Muscle layer of colon (tissue), 2 donors: ENCODE measurements at regions not wholly inside any gene's neighbourhood (a gene's known extent, or its start where the extent isn't known, plus 50 kb on each side); places are given as distances from the start of the nearest gene placed in this dataset.

Experiments
- H3K27ac ChIP-seq: one replicate; pipeline ENCODE4 v1.7.0; 2013; ENCODE audit warnings: low read depth, mild to moderate bottlenecking, low read length, moderate library complexity
- H3K27me3 ChIP-seq, 2 donors: one replicate each; pipeline ENCODE4 v1.7.0; 2013; ENCODE audit warnings: low read length in 2 of 2, mild to moderate bottlenecking in 2 of 2; ENCODE audit not compliant: insufficient read depth in 2 of 2, control insufficient read depth in 1 of 2
- H3K36me3 ChIP-seq: one replicate; pipeline ENCODE4 v1.7.0; 2013; ENCODE audit warnings: mild to moderate bottlenecking, low read length; ENCODE audit not compliant: insufficient read depth
- H3K4me1 ChIP-seq: one replicate; pipeline ENCODE4 v1.7.0; 2013; ENCODE audit warnings: mild to moderate bottlenecking, low read length; ENCODE audit not compliant: insufficient read depth
- H3K4me3 ChIP-seq, 2 donors: one replicate each; pipeline ENCODE4 v1.7.0; 2013; ENCODE audit warnings: low read length in 2 of 2, low read depth in 1 of 2, mild to moderate bottlenecking in 1 of 2, moderate library complexity in 1 of 2
- H3K9ac ChIP-seq: one replicate; pipeline ENCODE4 v1.7.0; 2013; ENCODE audit warnings: low read length
- H3K9me3 ChIP-seq: one replicate; pipeline ENCODE4 v1.7.0; 2013; ENCODE audit warnings: mild to moderate bottlenecking, low read length
- donor health status: abdominal sarcoma.
- donor health status: Adenocarcinoma of cecum.

DNA sequence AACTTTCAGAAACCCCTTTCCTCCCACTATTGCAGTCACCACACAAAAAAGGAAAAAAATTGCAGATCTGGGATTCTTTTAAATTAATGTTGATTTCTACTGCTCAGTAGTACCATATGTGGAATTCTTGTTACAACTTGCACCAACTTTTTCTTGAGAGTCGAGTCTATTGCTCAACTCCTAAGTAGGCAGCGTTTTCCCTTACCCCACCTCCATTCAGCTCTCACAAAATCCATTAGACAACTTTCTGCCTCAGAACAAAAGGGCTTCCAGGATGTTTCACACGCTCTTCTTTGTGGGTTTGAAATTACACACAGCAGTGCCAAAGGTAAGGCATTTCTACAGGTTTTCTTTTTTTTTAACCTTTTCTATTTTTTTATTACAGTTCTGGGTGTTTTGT, 179.5 kb downstream of the ANXA2 start:
- H3K4me3 ChIP-seq = no peak overlapping the region
- H3K9me3 ChIP-seq = no peaks in the 10 kb centered on the region
- no peak overlapping the region for H3K9ac ChIP-seq
- no peaks in the 10 kb centered on the region for H3K4me1 ChIP-seq
- H3K27ac ChIP-seq = no peak overlapping the region
- H3K27me3 ChIP-seq = no peaks in the 10 kb centered on the region
- H3K36me3 ChIP-seq = no peaks in the 10 kb centered on the region

DNA sequence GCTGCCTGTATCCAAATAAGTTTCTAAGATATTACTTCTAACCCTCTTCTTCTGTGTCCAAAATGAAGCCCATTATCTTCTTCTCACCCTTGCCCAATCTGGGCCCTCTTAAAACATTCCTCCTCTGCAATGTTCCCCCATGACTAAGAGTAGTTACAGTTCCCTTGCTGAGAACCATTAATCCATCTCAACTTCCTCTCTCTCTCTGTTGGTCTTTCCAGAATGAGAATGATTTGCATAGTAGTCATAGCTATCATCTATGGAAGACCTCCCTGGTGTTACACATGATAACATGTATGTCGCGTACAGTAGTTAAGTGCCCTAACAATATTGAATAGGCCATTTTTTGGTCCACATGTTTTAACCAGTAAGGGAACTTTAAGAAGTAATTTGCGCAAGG, 177.9 kb downstream of the ANXA2 start:
- no peaks in the 10 kb centered on the region for H3K36me3 ChIP-seq
- no peak overlapping the region for H3K4me3 ChIP-seq
- H3K27ac ChIP-seq = no peak overlapping the region
- no peaks in the 10 kb centered on the region for H3K4me1 ChIP-seq
- no peak overlapping the region for H3K9ac ChIP-seq
- no peaks in the 10 kb centered on the region for H3K9me3 ChIP-seq
- H3K27me3 ChIP-seq = no peaks in the 10 kb centered on the region

DNA sequence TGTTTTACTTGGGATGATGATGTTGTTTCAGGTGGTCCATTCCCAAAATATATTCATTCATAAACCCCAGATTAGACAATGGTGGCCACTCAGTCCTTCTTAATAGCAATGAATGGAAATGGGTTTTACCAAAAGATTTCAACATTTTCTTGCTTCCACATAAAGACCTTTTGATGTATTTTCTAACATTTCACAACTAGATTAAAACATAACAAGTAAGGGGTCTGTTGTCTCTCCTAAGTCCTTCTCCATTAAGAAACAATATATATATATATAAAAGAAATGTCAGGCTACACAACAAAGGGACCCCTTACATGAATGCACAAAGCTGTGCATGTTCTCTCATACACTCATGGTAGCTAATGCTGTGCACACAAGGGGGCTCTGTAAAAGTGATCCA, 176.4 kb downstream of the ANXA2 start:
- no peaks in the 10 kb centered on the region for H3K27me3 ChIP-seq
- no peaks in the 10 kb centered on the region for H3K36me3 ChIP-seq
- H3K4me3 ChIP-seq = no peak overlapping the region
- H3K27ac ChIP-seq = no peak overlapping the region
- H3K9ac ChIP-seq = no peak overlapping the region
- H3K9me3 ChIP-seq = no peaks in the 10 kb centered on the region
- H3K4me1 ChIP-seq = no peaks in the 10 kb centered on the region

DNA sequence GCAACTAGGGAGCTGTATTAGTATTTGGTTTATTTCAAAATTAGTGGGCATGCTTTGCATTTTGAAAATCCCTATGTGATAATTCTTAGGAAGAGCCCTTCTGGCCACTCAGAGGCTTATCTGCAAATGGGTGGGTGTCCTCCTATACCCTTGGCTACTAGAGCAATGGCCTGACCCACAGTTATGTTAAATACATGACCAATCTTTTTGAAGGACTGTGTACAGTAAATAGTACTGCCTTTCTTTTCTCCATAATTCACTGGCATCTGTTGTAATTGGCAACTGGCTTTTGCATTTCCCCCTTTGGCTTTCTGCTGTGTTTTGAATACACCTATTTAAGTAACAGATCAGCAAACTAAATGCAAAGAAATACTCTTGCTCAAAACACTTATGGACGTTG, 175.4 kb downstream of the ANXA2 start:
- no peak overlapping the region for H3K27ac ChIP-seq
- no peak overlapping the region for H3K9ac ChIP-seq
- no peak overlapping the region for H3K4me3 ChIP-seq
- H3K36me3 ChIP-seq = no peaks in the 10 kb centered on the region
- H3K9me3 ChIP-seq = no peaks in the 10 kb centered on the region
- no peaks in the 10 kb centered on the region for H3K4me1 ChIP-seq
- no peaks in the 10 kb centered on the region for H3K27me3 ChIP-seq

DNA sequence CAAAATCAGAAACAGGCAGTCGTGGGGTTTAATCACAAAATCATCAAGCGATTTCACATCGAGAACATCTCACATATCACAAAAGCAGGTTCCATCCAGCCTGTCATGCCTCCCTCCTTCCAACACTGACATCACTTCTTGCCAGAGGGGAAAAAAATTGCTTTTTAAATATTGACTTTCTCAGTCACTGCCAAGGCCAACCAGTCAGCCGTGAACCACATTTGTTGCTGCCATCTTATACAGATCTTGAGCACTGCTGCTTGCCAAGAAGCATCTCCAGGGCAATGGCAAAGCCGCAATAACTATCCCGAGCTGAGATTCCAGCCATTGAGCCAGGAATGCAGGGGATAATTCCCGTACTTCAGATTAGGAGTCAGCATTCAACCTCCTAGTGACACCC, 174.6 kb downstream of the ANXA2 start:
- H3K36me3 ChIP-seq = no peaks in the 10 kb centered on the region

DNA sequence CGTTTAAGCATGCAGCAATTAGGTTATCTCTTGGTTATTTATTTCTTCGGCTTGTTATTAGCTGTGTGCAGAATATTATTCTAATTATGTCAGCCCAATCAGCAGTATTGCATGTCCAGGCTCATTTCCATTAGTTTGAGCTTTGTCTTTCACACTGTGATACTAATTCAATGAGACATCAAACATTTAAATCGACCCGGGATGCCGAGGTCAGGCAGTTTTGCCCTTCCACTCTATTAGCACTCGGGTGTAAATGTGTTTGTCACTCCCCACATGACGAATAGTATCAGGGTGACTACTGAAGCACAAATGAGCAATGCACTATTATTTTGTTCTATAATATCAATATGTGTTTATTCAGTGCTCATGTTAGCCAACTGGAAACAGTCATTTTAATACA, 170.9 kb downstream of the ANXA2 start:
- Histone ChIP-seq H3K4me1 (no peaks in the 10 kb centered on the region), H3K36me3 (no peaks in the 10 kb centered on the region), H3K4me3 (no peak overlapping the region), H3K27me3 (no peaks in the 10 kb centered on the region), H3K9me3 (no peaks in the 10 kb centered on the region), H3K9ac (no peak overlapping the region), H3K27ac (no peak overlapping the region)

More for the DNA sequence above, 174.6 kb downstream of the ANXA2 start:
- Histone ChIP-seq H3K27ac (no peak overlapping the region), H3K4me1 (no peaks in the 10 kb centered on the region), H3K9me3 (no peaks in the 10 kb centered on the region), H3K9ac (no peak overlapping the region), H3K4me3 (no peak overlapping the region), H3K27me3 (no peaks in the 10 kb centered on the region)

DNA sequence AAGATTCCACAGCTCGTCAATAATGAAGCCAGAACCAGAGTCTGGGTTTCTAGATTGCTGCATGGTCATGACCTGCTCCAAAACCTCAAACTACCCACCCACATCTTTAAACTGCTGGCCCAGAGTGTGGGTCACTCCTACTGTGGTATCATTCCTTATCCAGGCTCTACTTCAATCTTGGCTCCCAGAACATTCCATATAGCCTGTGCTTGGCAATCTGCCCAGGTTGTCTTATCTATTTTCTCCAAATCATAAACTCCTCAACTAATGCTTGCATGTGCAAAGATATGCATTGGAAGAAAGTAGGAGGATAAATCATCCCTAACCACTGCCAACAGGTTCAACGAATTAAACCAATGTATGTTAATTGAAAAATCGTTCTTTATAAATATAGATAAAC, 169.7 kb downstream of the ANXA2 start:
- no peaks in the 10 kb centered on the region for H3K27me3 ChIP-seq
- H3K9me3 ChIP-seq = no peaks in the 10 kb centered on the region
- no peak overlapping the region for H3K9ac ChIP-seq
- H3K36me3 ChIP-seq = no peaks in the 10 kb centered on the region
- H3K4me1 ChIP-seq = no peaks in the 10 kb centered on the region
- no peak overlapping the region for H3K27ac ChIP-seq
- H3K4me3 ChIP-seq = no peak overlapping the region

DNA sequence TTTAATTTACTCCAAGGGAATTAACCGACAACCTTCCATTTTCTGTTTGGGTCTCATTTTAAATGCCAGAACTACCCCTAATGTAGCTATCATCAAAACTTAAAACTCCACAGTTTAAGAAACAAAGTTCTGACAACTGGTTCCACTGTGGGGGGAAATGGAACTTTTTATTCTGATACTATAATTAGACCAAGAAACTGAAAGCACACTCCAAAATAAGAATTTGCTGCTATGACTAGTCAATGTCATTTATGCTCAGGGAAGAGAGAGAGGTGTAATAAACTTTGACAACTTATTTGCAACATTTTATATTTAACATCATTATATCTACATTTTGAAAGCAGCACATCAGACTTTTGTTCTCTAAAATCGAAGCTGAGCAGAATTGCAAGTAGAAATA, 169.2 kb downstream of the ANXA2 start:
- H3K9me3 ChIP-seq = no peaks in the 10 kb centered on the region
- H3K4me3 ChIP-seq = no peak overlapping the region
- H3K4me1 ChIP-seq = no peaks in the 10 kb centered on the region
- no peak overlapping the region for H3K27ac ChIP-seq
- H3K36me3 ChIP-seq = no peaks in the 10 kb centered on the region
- no peaks in the 10 kb centered on the region for H3K27me3 ChIP-seq
- no peak overlapping the region for H3K9ac ChIP-seq

DNA sequence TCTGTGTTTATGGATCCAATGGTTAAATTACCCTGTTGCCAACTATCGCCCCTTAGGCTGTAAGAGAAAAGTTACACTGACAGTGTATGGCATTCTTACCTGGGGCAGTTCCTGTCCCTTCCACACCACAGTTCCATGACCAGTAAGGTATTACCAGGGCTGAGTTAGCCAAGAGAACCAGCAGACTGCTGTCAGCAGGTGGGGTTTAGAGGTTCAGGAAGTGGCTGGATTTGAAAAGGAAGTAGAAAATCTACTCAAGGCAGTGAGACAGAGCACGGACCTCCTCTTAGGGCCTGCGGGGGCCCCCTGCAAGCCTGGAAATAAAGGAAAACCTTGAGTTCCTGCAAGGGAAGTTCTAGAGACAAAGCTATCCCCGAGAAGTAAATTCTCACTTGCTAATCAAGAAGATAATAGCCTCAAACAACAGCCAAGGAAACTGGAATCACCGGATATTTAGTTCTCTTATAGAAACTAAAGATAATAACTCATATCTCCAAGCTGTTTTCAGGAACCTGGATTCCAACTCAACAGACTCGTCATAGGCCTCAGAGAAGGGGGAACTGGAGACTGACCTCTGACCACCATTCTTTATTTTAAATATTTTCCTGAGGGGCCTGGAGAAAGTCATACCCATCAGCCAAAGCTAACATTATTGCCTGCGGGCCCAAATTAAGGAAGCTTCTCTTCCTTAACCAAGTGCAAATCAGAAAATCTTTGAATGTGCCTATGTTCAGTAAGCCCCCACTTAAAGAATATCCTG, 161.7 kb downstream of the ANXA2 start:
- no peak overlapping the region for H3K4me3 ChIP-seq
- H3K9ac ChIP-seq = no peak overlapping the region
- H3K9me3 ChIP-seq = no peaks in the 10 kb centered on the region
- no peaks in the 10 kb centered on the region for H3K36me3 ChIP-seq
- H3K27ac ChIP-seq = no peak overlapping the region
- no peaks in the 10 kb centered on the region for H3K27me3 ChIP-seq
- no peaks in the 10 kb centered on the region for H3K4me1 ChIP-seq

DNA sequence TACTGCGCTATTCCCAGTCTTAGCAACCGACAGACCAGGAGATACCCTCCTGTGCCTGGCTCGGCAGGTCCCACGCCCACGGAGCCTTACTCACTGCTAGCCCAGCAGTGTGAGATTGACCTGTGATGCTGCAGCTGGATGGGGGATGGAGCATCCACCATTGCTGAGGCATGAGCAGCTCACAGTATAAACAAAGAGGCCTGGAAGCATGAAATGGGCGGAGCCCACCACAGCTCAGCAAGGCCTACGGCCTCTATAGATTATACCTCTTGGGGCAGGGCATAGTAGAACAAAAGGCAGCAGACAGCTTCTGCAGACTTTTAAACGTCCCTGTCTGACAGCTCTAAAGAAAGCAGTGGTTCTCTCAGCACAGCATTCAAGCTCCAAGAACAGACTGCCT, 160.3 kb downstream of the ANXA2 start:
- Histone ChIP-seq H3K4me3 (no peak overlapping the region), H3K9me3 (no peaks in the 10 kb centered on the region), H3K9ac (no peak overlapping the region), H3K36me3 (no peaks in the 10 kb centered on the region), H3K27ac (no peak overlapping the region), H3K4me1 (no peaks in the 10 kb centered on the region), H3K27me3 (no peaks in the 10 kb centered on the region)

DNA sequence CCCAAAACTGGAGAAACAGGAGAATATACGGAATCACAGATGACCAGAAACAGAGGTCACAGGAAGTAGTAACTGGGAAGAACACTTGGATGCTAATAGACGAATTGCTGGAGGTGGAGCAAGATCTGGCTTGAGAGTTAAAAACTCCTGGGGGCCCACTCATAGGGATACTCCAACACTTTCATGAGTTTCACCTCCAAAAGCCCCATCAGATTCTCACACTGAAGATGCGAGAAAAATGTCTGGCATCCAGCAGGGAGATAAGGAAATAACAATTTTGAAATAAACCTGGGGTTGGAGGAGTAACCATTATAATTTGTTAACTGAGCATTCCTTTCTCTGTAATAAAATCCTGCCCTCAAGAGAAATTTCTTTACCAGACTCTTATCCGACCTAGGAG, 154.0 kb downstream of the ANXA2 start:
- Histone ChIP-seq H3K4me3 (no peak overlapping the region), H3K9me3 (no peaks in the 10 kb centered on the region), H3K27me3 (no peaks in the 10 kb centered on the region), H3K36me3 (no peaks in the 10 kb centered on the region), H3K4me1 (no peaks in the 10 kb centered on the region), H3K9ac (no peak overlapping the region), H3K27ac (no peak overlapping the region)

DNA sequence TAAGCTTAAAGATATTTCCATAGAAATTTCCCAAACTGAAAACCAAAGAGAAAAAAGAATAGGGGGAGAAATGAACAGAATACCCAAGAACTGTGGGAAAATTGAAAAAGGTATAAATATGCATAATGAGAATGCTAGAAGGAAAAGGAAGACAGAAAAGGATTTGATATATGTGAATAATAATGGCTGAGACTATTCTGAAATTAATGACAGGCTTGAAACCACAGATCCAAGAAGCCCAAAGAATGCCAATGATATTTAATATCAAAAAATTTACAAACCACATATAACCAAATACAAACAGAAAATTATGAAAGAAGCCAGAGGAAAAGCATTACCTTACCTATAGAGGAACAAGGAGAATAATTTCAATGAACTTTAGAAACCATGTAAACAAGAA, 153.0 kb downstream of the ANXA2 start:
- H3K9me3 ChIP-seq = no peaks in the 10 kb centered on the region
- no peak overlapping the region for H3K4me3 ChIP-seq
- no peak overlapping the region for H3K27ac ChIP-seq
- no peaks in the 10 kb centered on the region for H3K27me3 ChIP-seq
- no peaks in the 10 kb centered on the region for H3K36me3 ChIP-seq
- no peaks in the 10 kb centered on the region for H3K4me1 ChIP-seq
- H3K9ac ChIP-seq = no peak overlapping the region
